Breast epithelium (tissue), 3 donors: ENCODE measurements at regions not wholly inside any gene's neighbourhood (a gene's known extent, or its start where the extent isn't known, plus 50 kb on each side); places are given as distances from the start of the nearest gene placed in this dataset.

ENCODE experiments used
- CTCF ChIP-seq, 3 donors: fragments of 450-650 bp; IDR thresholded peaks; one replicate each; pipeline ENCODE4 v1.5.1; 2016 to 2017; ENCODE audit warnings: antibody characterized with exemption in 3 of 3, mild to moderate bottlenecking in 3 of 3, moderate library complexity in 3 of 3
- POLR2A ChIP-seq: fragments of 450-650 bp; IDR thresholded peaks from one replicate; pipeline ENCODE4 v1.6.1; 2016; ENCODE audit warnings: antibody characterized with exemption, mild to moderate bottlenecking, moderate library complexity
- POLR2AphosphoS5 ChIP-seq, 3 donors: sonication (generic); formaldehyde crosslinking; IDR thresholded peaks; one replicate each; pipeline ENCODE4 v1.6.1; 2017; ENCODE audit warnings: antibody characterized with exemption in 3 of 3

DNA sequence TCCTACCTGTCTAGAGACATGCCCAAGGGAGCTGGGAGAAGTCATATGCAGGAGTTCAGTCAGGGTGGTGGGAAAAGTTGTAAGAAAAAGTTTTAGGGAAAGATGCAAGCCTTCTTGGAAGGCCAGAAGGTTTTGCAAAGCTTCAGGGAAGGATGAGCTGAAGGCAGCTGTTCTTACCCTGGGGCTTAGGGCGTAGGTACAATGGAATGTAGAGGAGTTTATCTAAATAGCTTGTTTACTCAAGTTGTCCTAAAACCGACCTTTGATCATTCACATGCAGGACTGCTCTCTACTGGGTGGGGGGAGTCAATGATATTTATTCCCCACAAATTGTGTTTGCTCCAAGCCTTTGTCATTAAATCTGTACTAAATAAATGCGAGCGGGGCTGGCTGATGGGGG is 277.0 kb downstream of the CRPPA start:
- no peak for TF ChIP-seq CTCF (IDR thresholded peaks at IDR 0.05)
- no peak for TF ChIP-seq POLR2A
- no peak for TF ChIP-seq POLR2AphosphoS5 (IDR thresholded peaks at IDR 0.05)
